T-helper 2 cell treated with Interferon-gamma antibody and Interleukin-4, amounts not matched to agents 100 ng/mL and 5 ng/mL, for 36 hours (primary cell): ENCODE measurements at regions not wholly inside any gene's neighbourhood (a gene's known extent, or its start where the extent isn't known, plus 50 kb on each side); places are given as distances from the start of the nearest gene placed in this dataset.
"Not testable (repeated sequence)": the region's sequence is repeated elsewhere in the genome, so short reads cannot be mapped to it uniquely, and the experiment has no call there.

Source experiments
- intact Hi-C: fragments of 100-400 bp; cut with micrococcal nuclease; formaldehyde crosslinking; loops from one replicate; pipeline ENCODE4 v1.15.1; 2023

DNA sequence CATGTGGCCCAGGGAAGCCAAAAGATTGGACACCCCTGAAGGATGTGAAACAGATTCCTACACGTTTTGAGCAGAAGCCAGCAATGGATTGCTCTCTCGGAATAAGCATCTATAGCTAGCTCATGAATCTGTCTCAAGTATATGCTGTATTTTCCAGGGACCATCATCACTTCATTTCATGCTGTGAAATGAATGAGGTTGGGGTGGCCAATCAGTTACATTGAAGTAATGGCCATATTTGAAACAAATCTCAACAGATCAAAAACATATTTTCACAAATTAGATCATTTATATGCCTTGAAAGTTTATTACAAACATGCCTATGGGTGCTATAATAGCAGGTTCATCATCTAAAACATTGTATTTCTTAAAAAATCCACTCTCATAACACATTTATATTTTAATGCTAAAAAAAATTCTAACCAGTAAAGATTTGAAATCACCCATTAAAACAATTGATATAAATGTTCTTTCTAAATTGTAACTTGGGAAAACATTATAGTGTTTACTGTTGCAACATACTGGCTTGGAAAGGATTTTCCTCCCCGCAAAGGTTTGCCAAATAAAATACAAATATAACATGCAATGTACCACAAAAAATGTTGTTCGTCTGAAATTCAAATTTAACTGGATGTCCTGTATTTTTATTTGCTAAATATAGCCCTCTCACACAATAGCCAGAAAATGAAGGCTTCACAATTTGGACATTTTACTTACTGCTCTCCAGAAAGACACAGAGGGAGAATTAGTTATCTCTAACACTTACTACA lies 743.6 kb downstream of the KCNJ2 start:
- intact Hi-C loops, result no loop called here

DNA sequence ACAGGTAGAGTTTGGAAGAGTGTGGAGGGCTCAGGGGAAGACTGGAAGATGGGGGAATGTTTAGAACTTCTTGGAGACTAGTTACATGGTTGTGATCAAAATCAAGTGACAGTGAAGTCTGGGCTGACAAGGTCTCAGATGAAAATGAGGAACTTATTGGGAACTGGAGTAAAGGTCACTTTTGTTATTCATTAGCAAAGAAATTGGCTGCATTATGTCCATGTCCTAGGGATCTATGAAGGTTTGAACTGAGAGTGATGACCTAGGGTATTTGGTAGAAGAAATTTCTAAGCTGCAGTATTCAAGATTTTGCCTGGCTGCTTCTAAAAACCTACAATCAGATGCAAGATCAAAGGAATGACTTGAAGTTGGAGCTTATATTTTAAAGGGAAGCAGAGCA lies 747.1 kb downstream of the KCNJ2 start:
- intact Hi-C loops, result no loop called here

DNA sequence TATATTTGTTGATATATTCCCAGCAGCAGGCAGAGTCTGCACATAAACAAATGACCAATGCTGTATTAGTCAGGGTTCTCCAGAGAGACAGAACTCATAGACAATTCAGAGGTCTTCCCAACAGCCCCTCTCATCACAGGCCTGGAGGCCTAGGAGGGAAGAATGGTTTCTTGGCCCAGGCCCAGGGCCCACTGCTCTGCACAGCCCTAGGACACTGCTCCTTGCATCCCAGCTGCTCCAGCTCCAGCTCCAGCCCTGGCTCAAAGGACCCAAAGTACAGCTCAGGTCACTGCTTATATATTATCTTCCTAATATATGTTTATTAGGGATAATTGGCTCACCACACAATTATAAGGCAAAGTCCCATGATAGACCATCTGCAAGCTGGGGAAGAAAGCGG lies 749.9 kb downstream of the KCNJ2 start:
- intact Hi-C loops, result no loop called here

DNA sequence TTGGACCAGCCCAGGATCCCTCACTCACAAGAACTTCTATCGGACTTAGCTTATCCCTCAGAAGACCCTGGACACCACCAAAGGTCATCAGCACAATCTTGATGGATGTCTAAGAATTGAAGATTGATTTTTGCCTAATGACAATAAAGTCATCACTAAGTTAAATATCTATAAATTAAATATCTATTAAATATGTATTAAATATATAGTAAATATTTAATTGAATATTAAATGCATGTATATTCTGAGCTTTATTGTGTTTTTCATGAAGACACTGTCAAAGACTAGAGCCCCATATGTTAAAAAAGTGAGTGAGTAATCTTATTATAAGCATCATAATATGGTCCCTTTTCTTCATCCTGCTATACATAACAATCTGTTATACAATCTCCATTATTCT lies 751.1 kb downstream of the KCNJ2 start:
- intact Hi-C loops, result no loop called here

DNA sequence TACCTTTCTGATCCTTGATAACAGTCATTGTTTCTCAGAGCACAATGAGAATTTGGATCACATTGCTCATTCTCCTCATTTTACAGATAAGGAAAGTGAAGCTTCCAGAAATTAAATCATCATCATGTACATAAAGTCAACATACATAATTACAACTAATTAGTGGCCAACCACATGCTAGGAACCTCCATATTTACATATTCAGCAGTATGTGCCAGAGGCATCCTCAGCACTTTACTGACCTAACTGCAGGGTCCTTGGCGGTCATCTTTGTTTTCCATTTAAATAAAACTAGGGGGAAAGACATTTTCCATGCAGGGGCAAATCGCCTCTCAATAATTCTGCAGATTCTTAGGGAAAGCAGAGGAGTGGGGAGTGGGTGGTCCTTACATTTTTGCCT lies 752.9 kb downstream of the KCNJ2 start:
- intact Hi-C loops, result no loop called here

DNA sequence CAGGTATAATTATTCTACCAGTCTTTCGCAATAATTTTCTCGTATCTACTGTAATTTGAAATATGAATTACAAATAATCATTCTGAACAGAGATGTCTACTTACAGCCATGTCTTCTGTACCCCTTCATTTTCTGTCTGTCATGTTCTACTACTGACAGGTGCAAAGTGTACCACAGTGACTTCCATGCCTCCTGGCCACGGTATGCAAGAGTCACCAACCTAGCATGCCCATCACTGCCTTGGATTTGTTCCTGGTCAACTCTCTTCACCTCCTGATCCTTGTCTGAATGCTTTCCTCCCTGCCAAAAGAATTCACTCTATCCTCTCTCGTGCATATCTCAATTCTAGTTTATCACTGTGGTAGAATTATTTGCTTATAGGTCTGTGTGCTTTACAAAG lies 755.4 kb downstream of the KCNJ2 start:
- intact Hi-C loops, result no loop called here

DNA sequence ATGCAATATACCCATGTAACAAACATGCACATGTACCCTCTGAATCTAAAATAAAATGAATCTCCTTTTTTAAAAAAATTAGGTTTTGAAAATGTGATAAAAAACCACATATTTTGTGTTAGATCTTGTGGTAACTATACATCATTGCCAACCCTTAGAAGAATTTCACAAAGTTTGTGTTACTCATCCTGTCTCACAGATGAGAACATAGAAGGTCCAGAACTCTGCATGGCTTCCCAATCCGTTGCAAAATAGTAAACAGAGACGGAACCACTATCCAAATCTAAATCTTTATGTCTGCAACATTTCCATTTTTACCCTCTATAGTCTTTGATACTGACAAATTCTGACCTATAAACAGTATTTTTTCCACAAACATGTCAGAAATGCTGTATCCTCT lies 759.9 kb downstream of the KCNJ2 start:
- intact Hi-C loops, result no loop called here

DNA sequence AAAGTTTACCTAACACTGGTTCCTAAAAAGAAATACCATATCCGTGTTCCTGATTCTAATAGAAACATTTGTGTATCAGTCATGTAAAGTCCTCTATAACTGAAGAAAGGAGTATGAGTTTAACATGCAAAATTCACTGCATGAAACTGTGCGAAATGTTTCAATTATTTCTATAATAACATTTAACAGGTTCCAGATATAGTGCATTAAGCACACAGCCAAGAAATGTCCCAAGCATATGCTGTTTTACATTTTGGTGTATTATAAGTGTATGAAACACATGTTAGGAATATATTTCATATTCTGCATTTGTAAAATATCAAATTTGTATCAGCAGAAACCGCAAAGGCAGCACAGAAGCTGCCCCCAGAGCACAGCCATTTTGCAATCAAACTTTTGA lies 764.9 kb downstream of the KCNJ2 start:
- intact Hi-C loops, result no loop called here

DNA sequence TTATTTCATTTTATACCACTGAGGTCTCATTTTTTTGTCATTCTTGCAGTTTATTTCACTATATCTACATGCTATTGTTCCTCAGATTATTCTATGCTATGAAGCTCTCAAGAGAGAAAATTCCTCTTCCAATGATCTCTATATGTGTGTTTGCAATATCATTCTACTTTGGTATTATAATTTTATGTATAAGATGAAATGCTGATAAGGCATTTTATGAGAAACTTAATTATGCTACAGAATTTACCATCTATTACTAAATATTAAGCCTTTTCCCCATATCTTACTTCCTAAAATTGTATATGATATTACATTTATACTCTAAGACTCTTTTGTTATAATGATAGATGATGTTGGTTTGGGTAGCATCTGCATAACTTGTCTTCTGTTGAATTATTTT lies 765.5 kb downstream of the KCNJ2 start:
- intact Hi-C loops, result no loop called here

DNA sequence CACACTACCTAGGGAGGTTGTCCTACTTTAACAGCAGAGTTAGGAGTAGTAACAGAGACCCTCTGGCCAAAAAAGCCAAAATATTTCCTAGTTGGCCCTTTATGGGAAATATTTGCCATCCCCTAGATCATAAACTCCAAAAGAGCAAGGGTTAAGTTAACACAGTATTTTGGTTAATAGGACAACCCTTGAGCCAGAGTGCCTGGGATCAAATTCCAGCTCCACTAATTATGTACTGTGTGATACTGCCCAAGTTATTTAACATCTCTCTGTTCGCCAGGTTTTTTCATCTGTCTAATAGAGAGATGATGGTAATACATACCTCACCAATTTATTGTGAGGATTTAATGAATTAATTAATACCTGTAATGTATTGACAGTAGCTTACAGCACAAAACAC lies 767.4 kb downstream of the KCNJ2 start:
- intact Hi-C loops, result no loop called here

DNA sequence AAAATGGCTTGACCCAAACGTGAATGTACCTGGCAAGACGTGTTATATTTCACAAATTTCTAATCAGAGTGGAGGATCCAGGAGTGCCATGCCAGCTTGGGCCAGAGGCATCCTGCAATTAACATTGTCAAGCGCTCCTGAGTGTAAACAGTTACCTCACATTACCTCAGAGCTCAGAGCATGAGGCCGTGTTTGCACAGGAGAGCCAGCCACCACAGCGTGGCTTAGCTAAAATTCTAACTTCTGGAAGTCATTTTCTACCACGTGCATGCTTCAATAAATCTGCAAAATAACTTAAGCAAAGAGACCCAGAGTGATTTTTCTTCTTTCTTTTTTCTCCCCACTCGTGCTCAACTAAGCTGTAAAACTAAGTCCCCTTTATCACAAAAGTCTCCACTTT lies 769.0 kb downstream of the KCNJ2 start:
- intact Hi-C loops, result no loop called here

DNA sequence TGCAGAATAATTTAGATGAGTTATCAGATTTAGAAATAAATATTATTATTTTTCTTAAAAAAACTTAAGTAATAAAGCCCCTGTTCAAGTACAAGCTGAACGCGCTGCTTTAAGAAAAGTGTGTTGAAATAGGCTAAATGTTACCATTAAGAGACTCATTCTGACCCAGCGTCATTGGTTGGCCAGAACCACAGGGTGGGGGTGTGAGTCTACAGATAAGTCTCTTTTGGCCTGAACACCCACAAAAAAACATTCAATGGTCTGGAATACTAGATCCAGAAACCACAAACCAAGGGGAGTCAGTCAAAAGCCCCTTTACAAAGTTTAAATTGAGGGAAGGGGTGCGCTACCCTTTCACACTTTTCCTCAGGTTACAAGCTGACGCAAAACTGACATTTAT lies 776.1 kb downstream of the KCNJ2 start:
- intact Hi-C loops, result no loop called here

DNA sequence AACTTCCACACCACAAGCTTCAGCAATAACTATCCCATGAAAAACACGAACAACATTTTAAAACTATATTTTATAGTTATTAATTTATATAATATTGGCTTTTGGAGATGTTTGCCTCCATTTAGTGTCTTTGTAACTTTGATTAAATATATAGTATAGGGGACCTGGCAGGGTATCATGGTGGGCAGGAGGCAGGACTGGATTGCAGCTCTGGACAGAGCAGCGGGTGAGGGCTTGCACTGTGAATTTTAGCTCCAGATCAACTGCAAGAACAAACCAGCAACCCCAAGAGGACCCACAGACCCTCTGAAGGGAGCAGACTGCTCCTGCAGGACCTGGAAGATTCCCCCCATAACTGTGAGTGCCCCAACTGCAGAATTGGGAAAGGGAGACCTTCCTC lies 777.9 kb downstream of the KCNJ2 start:
- intact Hi-C loops, result no loop called here

DNA sequence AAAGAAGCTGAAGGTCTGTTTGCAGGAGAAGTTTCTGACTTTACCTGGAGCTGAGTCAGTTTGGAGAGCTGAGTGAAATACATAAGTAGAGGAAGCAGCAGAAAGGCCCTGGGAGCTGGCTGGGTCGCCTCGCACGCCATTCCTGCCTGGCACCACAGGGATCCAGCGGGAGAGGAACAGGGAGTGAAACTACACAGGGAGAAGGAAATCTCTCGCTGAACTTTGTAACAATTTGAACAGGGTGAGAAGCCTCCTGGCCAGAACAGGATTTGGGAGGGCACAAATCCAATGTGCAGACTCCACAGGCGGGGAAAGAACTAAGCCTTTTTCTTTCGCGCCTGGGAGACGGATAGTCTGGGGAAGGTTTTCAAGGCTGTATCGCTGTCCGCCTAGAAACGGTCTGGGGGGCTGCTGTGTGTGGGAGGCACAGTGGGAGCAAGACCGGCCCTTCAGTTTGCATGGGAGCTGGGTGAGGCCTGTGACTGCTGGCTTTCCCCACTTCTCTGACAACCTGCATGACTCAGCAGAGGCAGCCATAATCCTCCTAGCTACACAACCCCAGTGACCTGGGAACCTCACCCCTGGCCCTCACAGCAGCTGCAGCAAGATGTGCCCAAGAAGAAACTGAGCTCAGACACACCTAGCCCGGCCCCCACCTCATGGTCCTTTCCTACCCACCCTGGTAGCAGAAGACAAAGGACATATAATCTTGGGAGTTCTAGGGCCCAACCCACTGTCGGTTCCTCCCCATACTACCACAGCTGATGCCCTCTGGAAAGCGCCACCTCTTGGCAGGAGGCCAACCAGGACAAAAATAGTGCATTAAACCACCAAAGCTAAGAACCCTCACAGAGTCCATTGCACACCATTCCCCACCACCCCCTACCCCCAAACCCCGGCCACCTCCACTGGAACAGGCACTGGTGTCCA lies 778.6 kb downstream of the KCNJ2 start:
- intact Hi-C loops, result no loop called here

DNA sequence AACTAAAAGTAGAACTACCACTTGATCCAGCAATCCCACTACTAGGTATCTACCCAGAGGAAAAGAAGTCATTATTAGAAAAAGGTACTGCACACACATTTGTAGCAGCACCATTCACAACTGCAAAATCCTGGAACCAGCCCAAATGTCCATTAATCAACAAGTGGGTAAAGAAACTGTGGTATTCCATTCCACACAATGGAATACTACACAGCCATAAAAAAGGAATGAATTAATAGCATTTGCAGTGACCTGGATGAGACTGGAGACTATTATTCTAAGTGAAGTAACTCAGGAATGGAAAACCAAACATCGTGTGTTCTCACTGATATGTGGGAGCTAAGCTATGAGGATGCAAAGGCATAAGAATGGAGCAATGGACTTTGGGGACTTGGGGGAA lies 783.8 kb downstream of the KCNJ2 start:
- intact Hi-C loops, result not testable (repeated sequence)

DNA sequence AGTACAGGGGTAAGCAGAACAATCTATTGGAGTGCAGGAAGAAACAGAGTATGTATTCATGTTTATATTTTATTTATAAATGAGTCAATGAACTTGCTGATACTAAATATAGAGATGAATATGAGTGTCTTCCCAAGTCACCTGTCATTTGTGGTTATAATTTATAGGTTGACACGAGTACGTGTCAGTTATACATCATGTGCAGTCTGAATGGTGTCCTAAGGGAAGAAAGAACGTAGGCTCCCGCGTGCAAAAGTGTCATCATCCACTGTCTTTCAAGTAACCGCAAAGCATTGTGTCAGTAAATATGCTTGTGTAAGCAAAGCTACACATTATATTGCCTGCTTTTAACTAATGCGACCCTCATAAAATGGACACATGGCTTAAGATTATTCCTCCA lies 786.1 kb downstream of the KCNJ2 start:
- intact Hi-C loops, result no loop called here

DNA sequence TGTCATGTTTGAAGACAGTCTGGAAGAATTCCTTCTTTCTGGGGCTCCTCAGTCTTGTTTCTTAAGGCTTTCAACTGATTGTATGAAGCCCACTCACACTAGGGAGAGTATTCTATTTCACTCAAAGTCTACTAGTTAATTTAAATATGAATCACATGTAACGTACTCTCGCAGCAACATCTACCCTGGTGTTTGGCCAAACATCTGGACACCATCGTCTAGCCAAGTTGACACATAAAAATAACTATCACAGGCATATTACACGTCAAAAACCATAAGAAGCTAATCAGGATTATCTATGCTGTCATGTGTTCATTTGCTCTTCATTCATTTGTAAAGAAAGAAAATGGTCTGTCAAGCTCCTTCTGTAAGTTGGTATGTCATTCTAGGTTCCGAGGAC lies 787.4 kb downstream of the KCNJ2 start:
- intact Hi-C loops, result no loop called here

DNA sequence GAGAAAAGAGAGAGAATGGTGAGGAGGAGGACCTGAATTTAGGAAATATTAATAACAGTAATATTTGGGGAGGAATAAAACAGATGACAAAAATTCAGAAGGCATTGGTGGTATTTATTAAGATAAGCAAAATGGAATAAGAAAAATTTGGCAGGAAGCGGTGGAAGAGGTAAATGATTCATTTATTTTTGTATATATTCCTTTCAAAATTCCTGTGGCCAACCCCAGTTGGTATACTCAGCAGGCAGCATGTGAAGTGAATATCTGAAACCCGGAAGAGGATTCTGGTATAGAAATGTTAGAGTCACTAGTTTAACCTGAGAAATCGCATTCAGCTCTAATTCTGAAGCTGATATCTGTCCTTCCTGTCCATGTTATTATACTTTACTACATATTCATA lies 792.0 kb downstream of the KCNJ2 start:
- intact Hi-C loops, result no loop called here

DNA sequence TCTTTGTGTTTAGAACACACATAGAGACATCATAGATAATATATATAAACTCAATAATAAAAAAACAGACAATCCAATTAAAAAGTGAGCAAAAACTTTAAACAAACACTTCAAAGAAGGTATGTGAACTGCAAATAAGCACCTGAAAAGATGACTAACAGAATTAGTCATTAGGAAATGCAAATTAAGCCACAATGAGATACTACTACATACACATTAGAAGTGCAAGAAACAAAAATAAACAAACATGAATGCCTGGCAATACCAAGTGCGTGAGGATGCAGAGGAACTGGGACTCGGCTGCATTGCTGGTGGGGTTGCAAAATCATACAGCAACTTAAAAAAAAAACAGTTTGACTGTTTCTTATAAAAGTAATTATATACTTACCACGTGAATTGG lies 799.0 kb downstream of the KCNJ2 start:
- intact Hi-C loops, result no loop called here

DNA sequence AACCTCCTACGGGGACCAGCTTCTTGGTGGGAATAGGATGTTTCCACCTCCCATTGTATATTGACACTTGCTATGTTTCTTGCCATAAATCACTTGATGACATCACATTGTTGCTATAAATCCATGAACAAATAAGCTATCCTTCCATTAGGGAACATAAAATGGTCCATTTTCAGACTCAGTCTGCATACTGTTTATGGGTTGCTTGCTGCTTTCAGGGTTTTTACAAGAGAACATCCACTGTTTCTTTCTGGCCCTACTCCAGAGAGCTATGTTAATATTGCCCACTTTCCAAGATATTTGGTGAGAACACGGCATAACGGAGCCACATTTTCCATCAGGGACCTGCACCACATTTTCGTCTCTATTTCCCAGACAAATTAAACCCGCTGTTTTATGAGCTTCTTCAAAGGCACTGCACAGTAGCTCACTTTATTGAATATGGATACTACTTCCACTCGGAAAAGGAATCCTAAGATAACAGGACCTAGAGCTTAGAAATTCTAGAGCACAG lies 800.2 kb downstream of the KCNJ2 start:
- intact Hi-C loops, result no loop called here

DNA sequence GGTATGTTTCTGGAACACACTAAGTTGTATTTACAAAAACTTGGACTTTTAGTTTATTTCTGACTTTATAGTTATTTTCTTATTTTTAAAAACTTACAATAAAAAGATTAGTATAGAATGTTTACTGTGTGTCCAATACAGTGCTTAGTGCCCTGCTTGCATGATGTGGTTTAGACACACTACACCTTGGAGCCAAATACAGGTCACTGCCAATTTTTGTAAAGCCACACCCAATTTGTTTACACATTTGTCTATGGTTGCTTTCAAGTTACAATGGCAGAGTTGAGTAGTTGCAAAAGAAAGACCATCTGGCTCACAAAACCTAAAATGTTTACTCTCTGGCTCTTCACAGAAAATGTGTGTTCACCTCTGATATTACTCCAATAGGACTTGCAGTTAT lies 807.1 kb downstream of the KCNJ2 start:
- intact Hi-C loops, result no loop called here

DNA sequence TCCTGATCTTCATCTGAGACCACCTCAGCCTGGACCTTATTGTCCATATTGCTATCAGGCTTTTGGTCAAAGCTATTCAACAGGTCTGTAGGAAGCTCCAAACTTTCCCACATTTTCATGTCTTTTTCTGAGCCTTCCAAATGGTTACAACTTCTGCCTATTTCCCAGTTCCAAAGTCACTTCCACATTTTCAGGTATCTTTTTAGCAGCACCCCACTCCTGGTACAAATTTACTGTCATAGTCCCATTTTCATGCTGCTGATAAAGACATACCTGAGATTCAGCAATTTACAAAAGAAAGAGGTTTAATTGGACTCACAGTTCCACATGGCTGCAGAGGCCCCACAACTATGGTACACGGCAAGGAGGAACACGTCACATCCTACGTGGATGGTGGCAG lies 815.5 kb downstream of the KCNJ2 start:
- intact Hi-C loops, result no loop called here
